Fibroblast of lung (primary cell): ENCODE measurements at regions not wholly inside any gene's neighbourhood (a gene's known extent, or its start where the extent isn't known, plus 50 kb on each side); places are given as distances from the start of the nearest gene placed in this dataset.
"Not testable (repeated sequence)": the region's sequence is repeated elsewhere in the genome, so short reads cannot be mapped to it uniquely, and the experiment has no call there.

ENCODE experiments used
- DNase-seq, 2 donors: peaks; one replicate each; pipeline versions ENCODE4 v3.0.0 to v3.0.0-alpha.2; 2010; ENCODE audit warnings: low read depth in 2 of 2
- H2AFZ ChIP-seq: 2 replicates; pipeline ENCODE4 v1.5.1; 2012; ENCODE audit warnings: low read length, control low read depth, inconsistent platforms
- H3K27ac ChIP-seq: 2 replicates; pipeline ENCODE4 v1.5.1; 2011; ENCODE audit warnings: low read length, control low read depth; ENCODE audit not compliant: insufficient read depth
- H3K27me3 ChIP-seq: 2 replicates; pipeline ENCODE4 v1.5.1; 2011; ENCODE audit warnings: mild to moderate bottlenecking, low read length; ENCODE audit not compliant: control insufficient read depth, insufficient read depth
- H3K36me3 ChIP-seq: 2 replicates; pipeline ENCODE4 v1.5.1; 2011; ENCODE audit warnings: low read length; ENCODE audit not compliant: control insufficient read depth, insufficient read depth
- H3K4me1 ChIP-seq: 2 replicates; pipeline ENCODE4 v1.5.1; 2011; ENCODE audit warnings: low read length; ENCODE audit not compliant: control insufficient read depth, insufficient read depth; ENCODE audit errors: extremely low read depth
- H3K4me2 ChIP-seq: 2 replicates; pipeline ENCODE4 v1.5.1; 2011; ENCODE audit warnings: low read length, control low read depth; ENCODE audit not compliant: insufficient read depth; ENCODE audit errors: extremely low read depth
- H3K4me3 ChIP-seq, 4 experiments: fragments of 200-600 bp in 1 of 4; sonication (generic) in 1 of 4; replicated peaks in 1 of 4; 2 replicates each; pipeline ENCODE4 v1.5.1; 2011 to 2016; ENCODE audit warnings: low read length in 4 of 4, low read depth in 3 of 4, mild to moderate bottlenecking in 3 of 4, control low read depth in 2 of 4, inconsistent platforms in 1 of 4, mixed read lengths in 1 of 4; ENCODE audit not compliant: insufficient read depth in 1 of 4; ENCODE audit errors: control extremely low read depth in 1 of 4
- H3K79me2 ChIP-seq: 2 replicates; pipeline ENCODE4 v1.5.1; 2012; ENCODE audit warnings: mild to moderate bottlenecking, low read length, inconsistent platforms; ENCODE audit not compliant: control insufficient read depth, insufficient read depth
- H3K9ac ChIP-seq: 2 replicates; pipeline ENCODE4 v1.5.1; 2011; ENCODE audit warnings: mild to moderate bottlenecking, low read length, control low read depth; ENCODE audit not compliant: insufficient read depth
- H3K9me3 ChIP-seq: 2 replicates; pipeline ENCODE4 v1.5.1; 2012; ENCODE audit warnings: low read depth, low read length; ENCODE audit not compliant: control insufficient read depth, insufficient read depth
- H4K20me1 ChIP-seq: 2 replicates; pipeline ENCODE4 v1.5.1; 2011; ENCODE audit warnings: low read length; ENCODE audit not compliant: control insufficient read depth, insufficient read depth; ENCODE audit errors: extremely low read depth

- H3K79me2 ChIP-seq, H3K9ac ChIP-seq, H4K20me1 ChIP-seq, H3K4me2 ChIP-seq, H2AFZ ChIP-seq, H3K27ac ChIP-seq, H3K36me3 ChIP-seq, H3K4me3 ChIP-seq, H3K4me1 ChIP-seq, H3K27me3 ChIP-seq, H3K9me3 ChIP-seq: not testable (repeated sequence)
- peak; percentile 1 to 77 for DNase-seq
These were observed 264.7 kb upstream of the ZNF322 start for GRCh38 chr6:26924206-26924605.

- DNase-seq, H3K27ac ChIP-seq, H3K9me3 ChIP-seq, H3K4me3 ChIP-seq, H3K36me3 ChIP-seq, H4K20me1 ChIP-seq, H3K27me3 ChIP-seq, H3K9ac ChIP-seq, H3K4me2 ChIP-seq, H3K79me2 ChIP-seq, H3K4me1 ChIP-seq, H2AFZ ChIP-seq: not testable (repeated sequence)
These were observed 268.6 kb upstream of the ZNF322 start for GRCh38 chr6:26928190-26928589.

- H2AFZ ChIP-seq, H3K9ac ChIP-seq, H3K9me3 ChIP-seq, H3K4me1 ChIP-seq, H3K27me3 ChIP-seq, H3K4me2 ChIP-seq, H3K36me3 ChIP-seq, DNase-seq, H4K20me1 ChIP-seq, H3K4me3 ChIP-seq, H3K79me2 ChIP-seq, H3K27ac ChIP-seq: not testable (repeated sequence)
These were observed 277.7 kb upstream of the ZNF322 start for GRCh38 chr6:26937258-26937657.

GRCh38 chr6:26951211-26951610 lies 291.7 kb upstream of the ZNF322 start:
- H3K9ac ChIP-seq, H3K27me3 ChIP-seq, H4K20me1 ChIP-seq: not testable (repeated sequence)

GRCh38 chr6:26956078-26956600 lies 291.4 kb upstream of the PRSS16 start:
- not testable (repeated sequence) for H4K20me1 ChIP-seq, H3K36me3 ChIP-seq, H3K4me2 ChIP-seq, H3K9ac ChIP-seq, H3K79me2 ChIP-seq, H2AFZ ChIP-seq, H3K27me3 ChIP-seq, H3K27ac ChIP-seq, H3K9me3 ChIP-seq, H3K4me1 ChIP-seq
- H3K4me3 ChIP-seq = peak overlapping the region in 2 of 4 experiments; percentile 49 to 67
- DNase-seq = peak; percentile 74 to 86

More at GRCh38 chr6:26951211-26951610, 291.7 kb upstream of the ZNF322 start:
- not testable (repeated sequence) for DNase-seq, H3K4me1 ChIP-seq, H3K36me3 ChIP-seq, H3K9me3 ChIP-seq, H3K27ac ChIP-seq, H3K4me2 ChIP-seq, H2AFZ ChIP-seq, H3K79me2 ChIP-seq, H3K4me3 ChIP-seq
